Lower lobe of right lung (tissue), 2 donors: ENCODE measurements at regions not wholly inside any gene's neighbourhood (a gene's known extent, or its start where the extent isn't known, plus 50 kb on each side); places are given as distances from the start of the nearest gene placed in this dataset.
"Not testable (repeated sequence)": the region's sequence is repeated elsewhere in the genome, so short reads cannot be mapped to it uniquely, and the experiment has no call there.

Experiments used
- ATAC-seq, 2 donors: fragments of 200-7000 bp; cut with Tn5 transposase; one replicate each; pipeline ENCODE4 v1.9.1; 2020 to 2022; ENCODE audit warnings: mild to moderate bottlenecking in 2 of 2, moderate library complexity in 2 of 2
- DNase-seq: peaks from one replicate; pipeline ENCODE4 v3.0.0-alpha.2; 2020
- H3K27ac ChIP-seq: fragments of 200-600 bp; one replicate; pipeline ENCODE4 v1.8.0; 2022
- H3K27me3 ChIP-seq: fragments of 200-600 bp; one replicate; pipeline ENCODE4 v1.8.0; 2022; ENCODE audit warnings: low read depth
- H3K36me3 ChIP-seq: fragments of 200-600 bp; one replicate; pipeline ENCODE4 v1.8.0; 2022; ENCODE audit warnings: mild to moderate bottlenecking
- H3K4me1 ChIP-seq: fragments of 200-600 bp; one replicate; pipeline ENCODE4 v1.8.0; 2022
- H3K4me3 ChIP-seq: fragments of 200-600 bp; one replicate; pipeline ENCODE4 v1.8.0; 2022; ENCODE audit warnings: mild to moderate bottlenecking
- H3K9me3 ChIP-seq: fragments of 200-600 bp; one replicate; pipeline ENCODE4 v1.8.0; 2022
- intact Hi-C: fragments of 100-400 bp; cut with DNase I; formaldehyde crosslinking; loops from one replicate; pipeline ENCODE4 v1.11.0; 2022
- TF ChIP-seq, protein P1 (sequence below): fragments of 200-600 bp; IDR thresholded peaks from one replicate; pipeline ENCODE4 v1.8.0; 2022; ENCODE audit warnings: antibody characterized with exemption, mild to moderate bottlenecking
- donor health status: DM: no; HTN: yes; CAD: no; lungs with severe emphysema.

DNA sequence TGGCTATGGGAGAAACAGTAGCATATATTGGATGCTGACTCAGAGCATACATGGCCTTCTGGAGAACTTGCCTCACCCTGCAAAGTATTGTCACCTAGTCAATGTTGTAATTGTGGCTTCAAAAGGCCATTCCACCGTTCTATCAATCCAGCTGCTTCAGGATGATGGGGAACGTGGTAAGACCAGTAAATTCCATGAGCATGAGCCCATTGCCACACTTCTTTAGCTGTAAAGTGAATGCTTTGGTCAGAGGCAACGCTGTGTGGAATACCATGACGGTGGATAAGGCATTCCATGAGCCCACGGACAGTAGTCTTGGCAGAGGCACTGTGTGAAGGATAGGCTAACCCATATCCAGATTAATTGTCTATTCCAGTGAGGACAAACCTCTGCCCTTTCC is 1300.1 kb upstream of the ACVR2A start:
- Histone ChIP-seq H3K4me3 (no peak overlapping the region), H3K27ac (no peak overlapping the region), H3K4me1 (no peaks in the 10 kb centered on the region), H3K36me3 (no peaks in the 10 kb centered on the region), H3K27me3 (no peaks in the 10 kb centered on the region), H3K9me3 (no peaks in the 10 kb centered on the region)
- TF ChIP-seq, protein P1, sequence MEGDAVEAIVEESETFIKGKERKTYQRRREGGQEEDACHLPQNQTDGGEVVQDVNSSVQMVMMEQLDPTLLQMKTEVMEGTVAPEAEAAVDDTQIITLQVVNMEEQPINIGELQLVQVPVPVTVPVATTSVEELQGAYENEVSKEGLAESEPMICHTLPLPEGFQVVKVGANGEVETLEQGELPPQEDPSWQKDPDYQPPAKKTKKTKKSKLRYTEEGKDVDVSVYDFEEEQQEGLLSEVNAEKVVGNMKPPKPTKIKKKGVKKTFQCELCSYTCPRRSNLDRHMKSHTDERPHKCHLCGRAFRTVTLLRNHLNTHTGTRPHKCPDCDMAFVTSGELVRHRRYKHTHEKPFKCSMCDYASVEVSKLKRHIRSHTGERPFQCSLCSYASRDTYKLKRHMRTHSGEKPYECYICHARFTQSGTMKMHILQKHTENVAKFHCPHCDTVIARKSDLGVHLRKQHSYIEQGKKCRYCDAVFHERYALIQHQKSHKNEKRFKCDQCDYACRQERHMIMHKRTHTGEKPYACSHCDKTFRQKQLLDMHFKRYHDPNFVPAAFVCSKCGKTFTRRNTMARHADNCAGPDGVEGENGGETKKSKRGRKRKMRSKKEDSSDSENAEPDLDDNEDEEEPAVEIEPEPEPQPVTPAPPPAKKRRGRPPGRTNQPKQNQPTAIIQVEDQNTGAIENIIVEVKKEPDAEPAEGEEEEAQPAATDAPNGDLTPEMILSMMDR, result no peak
- intact Hi-C loops, result no loop called here
- DNase-seq (no peak), ATAC-seq (no peak)

DNA sequence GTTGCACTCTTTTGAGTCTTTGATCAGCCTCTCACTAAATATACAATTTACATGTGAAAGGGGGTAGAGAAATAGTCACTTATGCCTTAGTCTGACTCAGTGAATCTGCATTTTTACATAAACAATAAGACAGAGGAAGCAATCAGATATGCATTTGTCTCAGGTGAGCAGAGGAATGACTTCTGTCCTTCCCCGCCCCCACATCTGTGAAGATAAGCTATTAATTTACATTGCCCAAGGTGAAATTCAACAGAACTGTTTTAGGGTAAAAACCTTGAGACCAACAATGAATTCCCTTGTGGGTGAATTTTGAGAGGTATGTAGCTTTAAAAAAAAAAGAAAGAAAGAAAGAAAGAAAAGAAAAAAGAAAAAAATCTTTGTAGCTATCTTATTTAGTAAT is 1302.9 kb upstream of the ACVR2A start:
- DNase-seq (no peak), ATAC-seq (no peak)
- TF ChIP-seq, protein P1, result no peak
- Histone ChIP-seq H3K27ac (no peak overlapping the region), H3K27me3 (no peaks in the 10 kb centered on the region), H3K36me3 (no peaks in the 10 kb centered on the region), H3K9me3 (no peaks in the 10 kb centered on the region), H3K4me3 (no peak overlapping the region), H3K4me1 (no peaks in the 10 kb centered on the region)
- intact Hi-C loops, result no loop called here

DNA sequence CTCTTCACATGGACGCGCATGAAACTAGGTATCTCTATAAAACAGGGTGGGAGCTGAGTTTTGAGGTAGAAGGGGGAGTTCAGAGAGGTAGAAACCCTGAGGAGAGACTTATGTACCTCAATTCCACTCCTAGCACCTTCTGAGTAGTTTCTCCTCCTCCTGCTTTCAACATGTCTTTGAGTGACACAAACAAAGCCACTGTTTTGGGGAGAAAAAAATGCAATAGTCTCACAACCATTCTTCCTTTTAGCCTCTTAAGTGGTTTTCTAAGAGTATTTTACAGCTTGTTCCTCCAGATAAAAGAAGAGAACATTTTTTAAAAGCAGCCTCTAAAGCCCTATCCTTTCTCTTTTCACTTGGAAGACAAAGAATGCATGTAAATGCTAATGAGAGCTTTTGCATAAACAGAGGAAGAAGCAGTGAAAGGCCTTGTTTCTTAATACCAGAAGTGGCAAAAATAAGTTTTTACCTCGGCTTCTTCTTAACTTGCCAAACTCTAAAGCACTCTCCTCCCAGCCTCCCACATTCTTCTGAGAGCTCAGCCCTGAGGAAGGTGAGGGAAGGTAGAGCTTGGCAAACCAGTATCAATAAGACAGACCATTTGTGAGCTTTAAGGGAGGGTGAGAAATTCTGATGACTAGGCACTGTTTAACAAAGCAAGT is 1304.4 kb upstream of the ACVR2A start:
- no peak for DNase-seq
- intact Hi-C loops, result no loop called here
- TF ChIP-seq, protein P1, result no peak
- no peak for ATAC-seq
- Histone ChIP-seq H3K4me1 (no peaks in the 10 kb centered on the region), H3K9me3 (no peaks in the 10 kb centered on the region), H3K36me3 (no peaks in the 10 kb centered on the region), H3K27ac (no peak overlapping the region), H3K4me3 (no peak overlapping the region), H3K27me3 (no peaks in the 10 kb centered on the region)

DNA sequence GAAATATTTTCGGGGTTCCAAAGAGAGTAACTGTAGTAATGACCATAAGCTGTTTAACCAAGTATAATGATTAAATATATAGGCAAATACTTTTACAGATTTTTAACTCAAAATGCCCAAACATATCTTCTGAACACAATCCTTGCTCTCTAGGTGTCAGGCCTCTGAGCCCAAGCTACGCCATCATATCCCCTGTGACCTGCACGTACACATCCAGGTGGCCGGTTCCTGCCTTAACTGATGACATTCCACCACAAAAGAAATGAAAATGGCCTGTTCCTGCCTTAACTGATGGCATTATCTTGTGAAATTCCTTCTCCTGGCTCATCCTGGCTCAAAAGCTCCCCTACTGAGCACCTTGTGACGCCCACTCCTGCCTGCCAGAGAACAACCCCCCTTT is 1305.1 kb upstream of the ACVR2A start:
- H3K4me1 ChIP-seq, intact Hi-C loops, DNase-seq, H3K9me3 ChIP-seq, H3K4me3 ChIP-seq, H3K27me3 ChIP-seq, ATAC-seq, H3K36me3 ChIP-seq, H3K27ac ChIP-seq: not testable (repeated sequence)

DNA sequence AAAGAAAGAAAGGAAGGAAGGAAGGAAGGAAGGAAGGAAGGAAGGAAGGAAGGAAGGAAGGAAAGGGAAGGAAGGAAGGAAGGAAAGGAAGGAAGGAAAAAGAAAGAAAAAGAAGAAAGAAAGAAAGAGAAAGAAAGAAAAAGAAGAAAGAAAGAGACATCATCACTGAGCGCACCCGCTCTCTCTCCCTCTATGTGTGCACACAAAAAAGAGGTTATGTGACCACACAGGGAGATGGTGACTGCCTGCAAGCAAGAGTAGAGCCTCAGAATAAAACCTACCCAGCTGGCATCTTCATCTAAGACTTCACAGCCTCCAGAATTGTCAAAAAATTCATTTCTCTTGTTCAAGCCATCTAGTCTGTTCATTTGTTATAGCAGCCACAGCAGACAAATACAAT is 1307.4 kb upstream of the ACVR2A start:
- Histone ChIP-seq H3K27ac (no peak overlapping the region), H3K27me3 (no peaks in the 10 kb centered on the region), H3K9me3 (no peaks in the 10 kb centered on the region), H3K4me1 (no peaks in the 10 kb centered on the region), H3K4me3 (no peak overlapping the region), H3K36me3 (no peaks in the 10 kb centered on the region)
- ATAC-seq (no peak), DNase-seq (no peak)
- TF ChIP-seq, protein P1, result no peak
- intact Hi-C loops, result no loop called here

DNA sequence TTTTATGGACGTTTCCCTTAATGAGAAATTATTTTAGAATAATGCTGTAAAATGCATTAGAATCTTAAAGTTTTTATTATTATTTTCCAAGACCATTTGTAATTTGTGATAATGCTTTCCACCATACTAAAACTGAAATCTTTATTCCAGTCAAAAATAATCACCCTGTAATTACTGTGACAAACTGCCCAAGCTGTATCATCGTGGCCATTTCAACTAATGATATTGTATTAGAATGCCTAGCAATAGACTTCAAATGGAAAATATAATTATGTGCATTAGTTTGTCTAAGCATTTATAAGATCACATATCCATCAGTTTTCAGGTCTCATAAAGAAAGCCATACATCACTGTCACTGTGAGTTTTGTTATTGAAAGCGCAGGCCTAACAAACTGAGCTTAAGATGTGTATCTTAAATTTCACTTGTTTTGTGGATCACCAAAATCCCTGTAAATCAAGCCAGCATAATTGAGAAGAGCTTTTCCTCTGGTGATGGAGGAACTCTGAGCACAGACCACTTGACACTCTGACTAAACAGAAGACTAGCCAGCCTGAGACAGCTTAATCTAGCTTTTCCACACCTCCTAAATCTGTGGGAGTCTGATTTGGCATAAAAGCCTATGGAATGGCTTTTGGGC is 1312.2 kb upstream of the ACVR2A start:
- TF ChIP-seq, protein P1, result no peak
- H3K36me3 ChIP-seq, result no peaks in the 10 kb centered on the region
- no peak for DNase-seq
- ATAC-seq, result no peak
- H3K27ac ChIP-seq, result no peak overlapping the region
- no peaks in the 10 kb centered on the region for H3K27me3 ChIP-seq
- H3K9me3 ChIP-seq, result no peaks in the 10 kb centered on the region
- no peak overlapping the region for H3K4me3 ChIP-seq
- H3K4me1 ChIP-seq, result no peaks in the 10 kb centered on the region
- intact Hi-C loops, result no loop called here
